ENCODE measurements at regions not wholly inside any gene's neighbourhood (a gene's known extent, or its start where the extent isn't known, plus 50 kb on each side); places are given as distances from the start of the nearest gene placed in this dataset.
"Not testable (repeated sequence)": the region's sequence is repeated elsewhere in the genome, so short reads cannot be mapped to it uniquely, and the experiment has no call there.

DNA sequence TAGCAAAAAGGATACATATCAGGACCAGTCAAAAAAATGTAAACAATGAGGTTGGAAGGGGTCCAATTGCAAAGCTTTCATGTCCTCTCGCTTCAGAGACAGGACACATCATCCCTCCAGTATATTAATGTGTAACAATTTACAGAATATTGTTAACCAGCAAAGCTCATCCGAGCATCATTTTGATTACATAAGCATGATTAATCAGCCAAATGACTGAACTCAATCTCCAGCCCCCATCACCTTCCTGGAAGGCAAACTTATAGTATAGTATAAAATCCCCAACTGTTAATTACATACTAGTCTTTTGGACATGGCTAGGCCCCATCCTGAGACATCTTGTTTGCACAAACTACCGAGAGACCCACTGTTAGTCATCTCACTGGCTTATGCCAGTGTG is 77.6 kb upstream of the TRAM1L1 start:
- intact Hi-C loops (cut with DNase I; ENCODE audit: low total_unique reads): no loop called here
- 74 to 78% methylated on average over 3 of the region's 3 CpGs for WGBS, 2 donors
- TF ChIP-seq, protein P1, sequence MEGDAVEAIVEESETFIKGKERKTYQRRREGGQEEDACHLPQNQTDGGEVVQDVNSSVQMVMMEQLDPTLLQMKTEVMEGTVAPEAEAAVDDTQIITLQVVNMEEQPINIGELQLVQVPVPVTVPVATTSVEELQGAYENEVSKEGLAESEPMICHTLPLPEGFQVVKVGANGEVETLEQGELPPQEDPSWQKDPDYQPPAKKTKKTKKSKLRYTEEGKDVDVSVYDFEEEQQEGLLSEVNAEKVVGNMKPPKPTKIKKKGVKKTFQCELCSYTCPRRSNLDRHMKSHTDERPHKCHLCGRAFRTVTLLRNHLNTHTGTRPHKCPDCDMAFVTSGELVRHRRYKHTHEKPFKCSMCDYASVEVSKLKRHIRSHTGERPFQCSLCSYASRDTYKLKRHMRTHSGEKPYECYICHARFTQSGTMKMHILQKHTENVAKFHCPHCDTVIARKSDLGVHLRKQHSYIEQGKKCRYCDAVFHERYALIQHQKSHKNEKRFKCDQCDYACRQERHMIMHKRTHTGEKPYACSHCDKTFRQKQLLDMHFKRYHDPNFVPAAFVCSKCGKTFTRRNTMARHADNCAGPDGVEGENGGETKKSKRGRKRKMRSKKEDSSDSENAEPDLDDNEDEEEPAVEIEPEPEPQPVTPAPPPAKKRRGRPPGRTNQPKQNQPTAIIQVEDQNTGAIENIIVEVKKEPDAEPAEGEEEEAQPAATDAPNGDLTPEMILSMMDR (IDR thresholded peaks at IDR 0.05): no peak
- TF ChIP-seq POLR2A (IDR thresholded peaks at IDR 0.05): no peak
- H3K4me3 ChIP-seq (ENCODE audit: low read depth, poor library complexity, severe bottlenecking): no peak overlapping the region
- DNase-seq (ENCODE audit: low spot score in 2 of 2): no peak

DNA sequence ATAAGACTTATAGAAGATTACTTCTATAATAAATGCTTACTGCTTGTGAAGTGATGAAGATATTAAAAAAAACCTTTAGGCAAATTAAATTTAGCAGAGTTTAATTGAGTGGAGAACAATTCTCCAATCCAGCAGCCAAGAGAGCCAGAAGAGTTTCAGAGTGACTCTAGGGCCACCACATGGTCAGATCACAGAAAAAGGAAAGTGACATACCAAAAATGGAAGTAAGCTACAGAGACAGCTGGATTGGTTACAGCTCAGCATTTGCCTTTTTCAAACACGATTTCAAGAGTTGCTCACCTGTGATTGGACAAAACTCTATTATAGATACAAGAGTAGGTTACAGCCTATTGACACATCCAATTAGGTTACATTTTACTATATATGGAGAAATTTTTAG is 79.0 kb upstream of the TRAM1L1 start:
- 63 to 74% methylated on average over 1 of the region's 1 CpG for WGBS, 2 donors
- TF ChIP-seq, protein P1 (IDR thresholded peaks at IDR 0.05): no peak
- TF ChIP-seq POLR2A (IDR thresholded peaks at IDR 0.05): no peak
- intact Hi-C loops (cut with DNase I; ENCODE audit: low total_unique reads): no loop called here
- H3K4me3 ChIP-seq (ENCODE audit: low read depth, poor library complexity, severe bottlenecking): no peak overlapping the region
- no peak for DNase-seq (ENCODE audit: low spot score in 2 of 2)

DNA sequence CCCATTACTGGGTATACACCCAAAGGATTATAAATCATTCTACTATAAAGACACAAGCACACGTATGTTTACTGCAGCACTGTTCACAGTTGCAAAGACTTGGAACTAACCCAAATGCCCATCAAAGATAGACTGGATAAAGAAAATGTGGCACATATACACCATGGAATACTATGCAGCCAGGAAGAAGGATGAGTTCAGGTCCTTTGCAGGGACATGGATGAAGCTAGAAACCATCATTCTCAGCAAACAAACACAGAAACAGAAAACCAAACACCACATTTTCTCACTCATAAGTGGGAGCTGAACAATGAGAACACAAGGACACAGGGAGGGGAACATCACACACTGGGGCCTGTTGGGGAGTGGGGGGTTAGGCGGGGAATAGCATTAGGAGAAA is 90.0 kb upstream of the TRAM1L1 start:
- WGBS, 2 donors: 84 to 86% methylated on average over 2 of the region's 2 CpGs
- intact Hi-C loops (cut with DNase I; ENCODE audit: low total_unique reads): not testable (repeated sequence)

DNA sequence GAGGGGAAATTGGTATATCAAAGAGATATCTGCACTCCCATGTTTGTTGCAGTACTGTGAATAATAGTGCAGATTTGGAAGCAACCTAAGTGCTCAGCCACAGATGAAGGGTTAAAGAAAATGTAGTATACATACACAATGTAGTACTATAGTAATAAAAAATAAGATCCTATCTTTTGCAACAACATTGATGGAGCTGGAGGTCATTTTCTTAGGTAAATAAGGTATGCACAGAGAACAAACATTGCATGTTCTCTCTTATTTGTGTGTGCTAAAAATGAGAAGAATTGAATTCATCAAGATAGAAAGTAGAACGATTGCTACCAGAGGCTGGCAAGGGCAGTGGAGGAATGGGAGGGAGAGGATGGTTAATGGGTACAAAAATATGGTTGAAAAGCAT is 117.9 kb upstream of the TRAM1L1 start:
- DNase-seq (ENCODE audit: low spot score in 2 of 2): no peak
- intact Hi-C loops (cut with DNase I; ENCODE audit: low total_unique reads): no loop called here
- WGBS, 2 donors: 85 to 89% methylated on average over 1 of the region's 1 CpG
- no peak overlapping the region for H3K4me3 ChIP-seq (ENCODE audit: low read depth, poor library complexity, severe bottlenecking)
- TF ChIP-seq, protein P1 (IDR thresholded peaks at IDR 0.05): no peak
- TF ChIP-seq POLR2A (IDR thresholded peaks at IDR 0.05): no peak

More for the DNA sequence above, 90.0 kb upstream of the TRAM1L1 start:
- DNase-seq (ENCODE audit: low spot score in 2 of 2); H3K4me3 ChIP-seq (ENCODE audit: low read depth, poor library complexity, severe bottlenecking): not testable (repeated sequence)

DNA sequence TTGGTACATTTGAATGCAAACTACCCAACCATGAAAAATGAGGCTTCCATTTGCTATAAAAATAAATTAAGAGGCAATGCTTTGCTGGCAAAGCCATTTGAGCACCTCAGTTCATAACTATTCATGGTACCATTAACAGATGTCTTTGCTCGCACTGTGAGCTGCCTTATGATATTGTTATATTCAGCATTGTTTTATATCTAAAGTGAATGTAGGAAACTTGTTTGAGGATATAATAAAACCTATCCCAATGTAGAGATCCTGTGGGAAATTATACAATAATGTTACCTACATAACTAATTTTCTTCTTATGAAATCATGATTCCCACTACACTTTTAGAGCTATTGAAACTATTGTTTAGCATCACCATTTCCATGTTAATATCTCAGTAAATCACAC is 125.2 kb upstream of the TRAM1L1 start:
- no peak overlapping the region for H3K4me3 ChIP-seq (ENCODE audit: low read depth, poor library complexity, severe bottlenecking)
- 95 to 96% methylated on average over 1 of the region's 1 CpG for WGBS, 2 donors
- TF ChIP-seq, protein P1 (IDR thresholded peaks at IDR 0.05): no peak
- no peak for TF ChIP-seq POLR2A (IDR thresholded peaks at IDR 0.05)
- intact Hi-C loops (cut with DNase I; ENCODE audit: low total_unique reads): no loop called here
- no peak for DNase-seq (ENCODE audit: low spot score in 2 of 2)

DNA sequence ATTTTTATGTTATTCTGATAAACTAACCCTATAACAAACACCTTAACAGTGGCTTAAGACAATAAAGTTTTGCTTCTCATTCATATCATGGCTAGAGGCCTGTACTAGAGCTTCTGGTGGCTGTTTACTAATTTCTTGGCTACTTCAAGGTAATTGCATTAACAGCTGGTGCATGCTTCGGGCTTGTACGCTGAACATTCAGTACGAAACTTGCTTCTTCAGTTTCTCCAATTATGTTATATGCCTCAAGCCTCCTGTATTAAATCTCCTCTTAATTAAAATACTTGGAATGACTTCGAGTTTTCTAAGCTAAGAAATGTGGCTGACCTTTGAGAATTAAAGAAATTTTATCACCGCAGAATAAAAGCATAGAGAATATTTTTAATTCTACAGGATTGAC is 138.9 kb upstream of the TRAM1L1 start:
- no peak for DNase-seq (ENCODE audit: low spot score in 2 of 2)
- TF ChIP-seq POLR2A (IDR thresholded peaks at IDR 0.05): no peak
- TF ChIP-seq, protein P1 (IDR thresholded peaks at IDR 0.05): no peak
- intact Hi-C loops (cut with DNase I; ENCODE audit: low total_unique reads): no loop called here
- 79 to 81% methylated on average over 5 of the region's 5 CpGs for whole genome bisulfite sequencing, 2 donors
- H3K4me3 ChIP-seq (ENCODE audit: low read depth, poor library complexity, severe bottlenecking): no peak overlapping the region

Measured in lower leg skin (tissue), 4 donors.